IMR-90 (cell line): ENCODE measurements at regions not wholly inside any gene's neighbourhood (a gene's known extent, or its start where the extent isn't known, plus 50 kb on each side); places are given as distances from the start of the nearest gene placed in this dataset.

ENCODE experiments used
- ATAC-seq: fragments of 200-7000 bp; cut with Tn5 transposase; 2 replicates; pipeline ENCODE4 v1.9.1; 2020; ENCODE audit warnings: low read depth, mild to moderate bottlenecking, moderate library complexity
- BruUV-seq: library from RNA; stranded (reverse); fragments of 400-500 nt; replicated peaks from 2 replicates; lab custom pipeline; 2021; lab: Mats Ljungman, UMichigan
- CTCF ChIA-PET: fragments of 300-600 bp; formaldehyde crosslinking; extraction: SDS; loops from one replicate; lab custom pipeline; 2021; ENCODE audit warnings: antibody characterized with exemption; lab: Yijun Ruan, JAX
- POLR2A ChIA-PET: fragments of 300-600 bp; sonication (Branson Sonifier 250); formaldehyde crosslinking; loops from one replicate; lab custom pipeline; 2022; ENCODE audit warnings: antibody characterized with exemption; ENCODE audit not compliant: unreplicated experiment; lab: Charles Lee
- DNase-seq: peaks from one replicate; pipeline ENCODE4 v3.0.0; 2013
- H2AFZ ChIP-seq: replicated peaks from 2 replicates; pipeline ENCODE3; 2013; ENCODE audit warnings: low read length, mild to moderate bottlenecking; ENCODE audit not compliant: poor library complexity
- H2AK5ac ChIP-seq: 2 replicates; pipeline ENCODE4 v1.6.1; 2013; ENCODE audit warnings: low read depth, low read length, inconsistent platforms
- H2AK9ac ChIP-seq: replicated peaks from 2 replicates; pipeline ENCODE3; 2013; ENCODE audit warnings: mild to moderate bottlenecking, low read depth, low read length, moderate library complexity; ENCODE audit not compliant: poor library complexity
- H2BK120ac ChIP-seq: 2 replicates; pipeline ENCODE4 v1.6.1; 2013; ENCODE audit warnings: low read depth, low read length, inconsistent platforms
- H2BK15ac ChIP-seq: 3 replicates; pipeline ENCODE4 v1.6.1; 2013; ENCODE audit warnings: low read depth, low read length, inconsistent platforms
- H2BK20ac ChIP-seq: 2 replicates; pipeline ENCODE4 v1.6.1; 2013; ENCODE audit warnings: low read depth, mild to moderate bottlenecking, inconsistent platforms, low read length, moderate library complexity
- H2BK5ac ChIP-seq: 2 replicates; pipeline ENCODE4 v1.6.1; 2013; ENCODE audit warnings: mild to moderate bottlenecking, low read depth, low read length, inconsistent platforms; ENCODE audit not compliant: poor library complexity, severe bottlenecking
- H3K14ac ChIP-seq: replicated peaks from 2 replicates; pipeline ENCODE4 v1.6.1; 2013; ENCODE audit warnings: low read depth, low read length, inconsistent platforms
- H3K18ac ChIP-seq: 2 replicates; pipeline ENCODE4 v1.6.1; 2013; ENCODE audit warnings: low read depth, low read length, control low read depth
- H3K23ac ChIP-seq: 2 replicates; pipeline ENCODE4 v1.6.1; 2013; ENCODE audit warnings: low read depth, low read length, inconsistent platforms
- H3K27ac ChIP-seq: 2 replicates; pipeline ENCODE4 v1.5.1; 2013; ENCODE audit warnings: mild to moderate bottlenecking, control low read depth, low read length; ENCODE audit not compliant: insufficient read depth
- H3K27me3 ChIP-seq: 2 replicates; pipeline ENCODE4 v1.6.1; 2013; ENCODE audit warnings: low read length; ENCODE audit not compliant: control insufficient read depth, insufficient read depth
- H3K36me3 ChIP-seq: 2 replicates; pipeline ENCODE4 v1.6.1; 2013; ENCODE audit warnings: low read length, mixed read lengths; ENCODE audit not compliant: control insufficient read depth, insufficient read depth
- H3K4ac ChIP-seq: 2 replicates; pipeline ENCODE4 v1.6.1; 2013; ENCODE audit warnings: low read depth, low read length, inconsistent platforms
- H3K4me1 ChIP-seq: 2 replicates; pipeline ENCODE4 v1.6.1; 2013; ENCODE audit warnings: low read length, mixed read lengths; ENCODE audit not compliant: control insufficient read depth, insufficient read depth
- H3K4me2 ChIP-seq: 2 replicates; pipeline ENCODE4 v1.6.1; 2013; ENCODE audit warnings: low read depth, mild to moderate bottlenecking, control low read depth, low read length, moderate library complexity
- H3K4me3 ChIP-seq: 2 replicates; pipeline ENCODE4 v1.5.1; 2013; ENCODE audit warnings: low read depth, mild to moderate bottlenecking, control low read depth, low read length, moderate library complexity; ENCODE audit not compliant: insufficient read depth
- H3K56ac ChIP-seq: 2 replicates; pipeline ENCODE4 v1.6.1; 2013; ENCODE audit warnings: low read length, inconsistent platforms; ENCODE audit not compliant: insufficient read depth; ENCODE audit errors: extremely low read depth
- H3K79me1 ChIP-seq, 2 experiments: 2 replicates each; pipeline ENCODE4 v1.6.1; 2013; ENCODE audit warnings: low read length in 2 of 2, inconsistent platforms in 1 of 2, low read depth in 1 of 2
- H3K9ac ChIP-seq: 2 replicates; pipeline ENCODE4 v1.6.1; 2013; ENCODE audit warnings: low read depth, low read length, control low read depth
- H3K9me1 ChIP-seq: 2 replicates; pipeline ENCODE4 v1.6.1; 2013; ENCODE audit warnings: low read length, inconsistent platforms; ENCODE audit not compliant: insufficient read depth
- H3K9me3 ChIP-seq: 2 replicates; pipeline ENCODE4 v1.6.1; 2013; ENCODE audit warnings: low read length; ENCODE audit not compliant: control insufficient read depth, insufficient read depth
- H4K20me1 ChIP-seq: 2 replicates; pipeline ENCODE4 v1.6.1; 2013; ENCODE audit warnings: low read length, inconsistent platforms; ENCODE audit not compliant: insufficient read depth
- H4K5ac ChIP-seq: 2 replicates; pipeline ENCODE4 v1.6.1; 2013; ENCODE audit warnings: mild to moderate bottlenecking, low read depth, low read length, control low read depth
- H4K8ac ChIP-seq, 2 experiments: 2 replicates each; pipeline ENCODE4 v1.6.1; 2013; ENCODE audit warnings: low read depth in 2 of 2, low read length in 2 of 2, control low read depth in 1 of 2, inconsistent platforms in 1 of 2
- H4K91ac ChIP-seq: 2 replicates; pipeline ENCODE4 v1.6.1; 2013; ENCODE audit warnings: low read depth, low read length, inconsistent platforms; ENCODE audit not compliant: insufficient read depth
- CEBPB ChIP-seq: IDR thresholded peaks from 2 replicates; pipeline ENCODE4 v1.6.1; 2012; ENCODE audit warnings: low read depth, low read length, improper control_type of control experiment
- FOS ChIP-seq: fragments of 150-350 bp; IDR thresholded peaks from 2 replicates; pipeline ENCODE4 v1.6.1; 2016; ENCODE audit warnings: low read depth, low read length
- MAZ ChIP-seq: IDR thresholded peaks from 2 replicates; pipeline ENCODE4 v1.6.1; 2012; ENCODE audit warnings: low read depth, mild to moderate bottlenecking, low read length, improper control_type of control experiment, moderate library complexity, borderline replicate concordance
- MXI1 ChIP-seq: IDR thresholded peaks from 2 replicates; pipeline ENCODE4 v1.6.1; 2012; ENCODE audit warnings: low read depth, mild to moderate bottlenecking, low read length, moderate library complexity, borderline replicate concordance
- RCOR1 ChIP-seq: IDR thresholded peaks from 2 replicates; pipeline ENCODE4 v1.6.1; 2012; ENCODE audit warnings: mild to moderate bottlenecking, low read length, improper control_type of control experiment; ENCODE audit not compliant: insufficient replicate concordance
- RFX5 ChIP-seq: IDR thresholded peaks from 2 replicates; pipeline ENCODE4 v1.8.0; 2012; ENCODE audit warnings: low read depth, mild to moderate bottlenecking, low read length, moderate library complexity
- WGBS, 2 experiments: methylation state at CpG; one replicate each; pipeline versions ENCODE4 v1.1.5 to v1.1.7; 2013; ENCODE audit warnings: missing lambda C conversion rate in 2 of 2; ENCODE audit not compliant: insufficient read length in 1 of 2; ENCODE audit errors: extremely low coverage in 2 of 2; 5-methylcytosine and 5-hydroxymethylcytosine counted together
- dilution Hi-C: fragments of 300-500 bp; cut with HindIII; formaldehyde crosslinking; loops from one replicate; pipeline ENCODE4 v1.14.3; 2018; ENCODE audit warnings: low sequenced_read_pairs; ENCODE audit not compliant: unreplicated experiment
- in situ Hi-C: fragments of 300-500 bp; cut with MboI; formaldehyde crosslinking; loops from 3 replicates; pipeline ENCODE4 v1.14.3; 2019; ENCODE audit warnings: low sequenced_read_pairs, inconsistent platforms, mixed read lengths
- intact Hi-C: fragments of 100-400 bp; cut with micrococcal nuclease; formaldehyde crosslinking; loops from 2 replicates; pipeline ENCODE4 v1.10.0; 2022

GRCh38 chr10:4576206-4576605, 249.8 kb upstream of the AKR1E2 start:
- Histone ChIP-seq H4K8ac (no peak overlapping the region), H3K4me2 (no peak overlapping the region), H3K9me1 (no peaks in the 10 kb centered on the region), H3K79me1 (no peaks in the 10 kb centered on the region), H3K4me3 (no peak overlapping the region), H2AFZ (no peak overlapping the region), H3K9me3 (no peaks in the 10 kb centered on the region), H4K20me1 (no peaks in the 10 kb centered on the region), H3K27me3 (no peaks in the 10 kb centered on the region), H3K14ac (no peak overlapping the region), H2BK15ac (no peak overlapping the region), H4K5ac (no peak overlapping the region), H2BK120ac (no peak overlapping the region), H3K18ac (no peak overlapping the region), H3K4me1 (no peaks in the 10 kb centered on the region), H3K4ac (no peak overlapping the region), H4K91ac (no peak overlapping the region), H2BK20ac (no peak overlapping the region), H2BK5ac (no peak overlapping the region), H3K9ac (no peak overlapping the region), H3K27ac (no peak overlapping the region), H2AK9ac (no peak overlapping the region), H2AK5ac (no peak overlapping the region), H3K56ac (no peak overlapping the region), H3K23ac (no peak overlapping the region), H3K36me3 (no peaks in the 10 kb centered on the region)
- ChIA-PET POLR2A (no interaction called here), CTCF (no interaction called here)
- no CpG with 5 or more reads among the region's 3 CpGs for WGBS, 2 experiments
- no peak for TF ChIP-seq MAZ
- no peak for TF ChIP-seq FOS
- no peak for TF ChIP-seq RCOR1
- TF ChIP-seq CEBPB = no peak
- TF ChIP-seq RFX5 = no peak
- no peak for TF ChIP-seq MXI1
- ATAC-seq = no peak
- BruUV-seq = no TSS peak
- dilution Hi-C loops = no loop called here
- in situ Hi-C loops = no loop called here
- intact Hi-C loops = no loop called here
- DNase-seq = no peak
